Caki2 (cell line): ENCODE measurements at regions not wholly inside any gene's neighbourhood (a gene's known extent, or its start where the extent isn't known, plus 50 kb on each side); places are given as distances from the start of the nearest gene placed in this dataset.

ENCODE experiments used
- DNase-seq: peaks from one replicate; pipeline ENCODE4 v3.0.0-alpha.2; 2015; ENCODE audit warnings: low read depth
- in situ Hi-C: cut with HindIII; loops from 2 replicates; pipeline ENCODE4 v1.10.0; 2016; ENCODE audit warnings: low sequenced_read_pairs, low pct_unique_long_range_greater_than_20kb, mixed read lengths

DNA sequence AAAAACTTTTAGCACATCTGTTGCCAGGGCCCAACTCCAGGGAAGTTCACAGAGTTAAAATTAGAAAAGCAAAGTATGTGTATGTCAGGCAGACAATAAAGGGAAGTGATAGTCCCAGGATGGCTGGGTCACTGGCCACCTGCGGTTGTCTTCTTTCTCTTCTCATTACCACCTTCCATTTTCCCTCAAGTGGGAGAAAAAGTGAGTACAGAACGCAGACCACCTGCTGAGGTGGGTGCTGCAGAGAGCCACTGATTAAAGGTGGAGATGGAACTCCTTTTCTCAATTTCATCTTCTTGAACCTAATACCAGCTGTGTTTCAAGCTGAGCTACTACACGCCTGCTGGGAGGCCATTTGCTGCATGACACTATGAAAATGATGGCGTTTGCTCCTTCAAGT is 88.8 kb upstream of the PDE4B start:
- DNase-seq, result no peak
- in situ Hi-C loops, result no loop called here

DNA sequence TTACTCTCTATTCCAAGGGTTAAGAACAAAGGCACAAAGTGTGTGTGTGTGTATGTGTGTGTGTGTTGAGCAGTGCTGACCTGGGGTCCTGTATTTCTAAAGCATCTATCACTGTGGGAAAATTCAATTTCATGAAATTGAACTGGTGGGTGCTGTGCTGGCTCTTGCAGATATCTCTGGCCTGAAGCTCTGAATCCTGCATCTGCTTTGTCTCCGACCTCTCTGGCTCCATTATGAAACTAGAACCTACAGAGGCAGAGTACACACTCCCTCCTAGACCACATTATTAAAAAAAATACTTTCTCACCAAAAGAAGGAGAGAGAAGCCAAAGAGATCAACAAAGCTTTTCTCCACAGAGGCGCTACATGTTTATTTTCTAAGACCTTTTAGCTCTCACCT is 88.4 kb upstream of the PDE4B start:
- in situ Hi-C loops, result no loop called here

DNA sequence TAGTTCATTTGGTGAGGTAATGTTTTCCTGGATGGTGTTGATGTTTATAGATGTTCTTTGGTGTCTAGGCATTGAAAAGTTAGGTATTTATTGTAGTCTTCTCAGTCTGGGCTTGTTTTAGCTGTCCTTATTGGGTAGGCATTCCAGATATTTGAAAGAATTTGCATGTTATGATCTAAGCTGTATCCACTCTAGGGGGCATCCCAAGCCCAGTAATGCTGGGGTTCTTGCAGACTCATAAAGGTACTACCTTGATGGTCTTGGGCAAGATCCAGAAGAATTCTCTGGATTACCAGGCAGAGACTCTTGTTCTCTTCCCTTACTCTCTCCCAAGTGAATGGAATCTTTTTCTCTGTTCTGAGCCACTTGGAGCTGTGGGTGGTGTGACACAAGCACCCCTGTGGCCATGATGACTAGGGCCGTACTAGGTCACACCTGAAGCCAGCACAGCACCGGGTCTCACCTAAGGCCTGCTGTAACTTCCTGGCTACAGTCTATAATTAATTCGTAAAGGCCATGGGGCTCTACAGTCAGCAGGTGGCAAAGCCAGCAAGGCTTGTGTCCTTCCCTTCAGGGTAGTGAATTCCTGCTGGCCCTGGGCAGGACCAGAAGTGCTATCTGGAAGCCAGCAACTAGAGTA is 74.8 kb upstream of the PDE4B start:
- in situ Hi-C loops, result no loop called here
- DNase-seq, result no peak

More for the DNA sequence above, 88.4 kb upstream of the PDE4B start:
- no peak for DNase-seq

DNA sequence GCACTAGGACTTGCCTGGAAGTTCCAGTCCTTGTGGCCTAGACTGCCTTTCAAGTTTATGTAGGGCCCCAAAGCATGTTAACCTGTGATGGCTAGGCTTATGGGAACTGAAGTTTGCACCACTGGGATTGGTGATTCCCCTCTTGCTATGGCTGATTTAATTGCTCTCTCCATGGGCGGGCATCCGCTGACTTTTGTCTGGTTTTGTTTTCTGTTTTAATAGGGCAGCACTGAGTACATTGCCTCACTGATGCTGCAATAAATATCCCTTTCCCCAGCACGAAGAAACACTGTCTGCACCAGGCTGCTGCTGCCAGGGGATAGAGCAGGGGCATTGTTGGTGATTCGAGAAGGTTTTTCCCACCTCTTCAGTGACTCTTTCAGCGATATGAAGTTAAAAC is 73.3 kb upstream of the PDE4B start:
- DNase-seq, result no peak
- in situ Hi-C loops, result no loop called here

DNA sequence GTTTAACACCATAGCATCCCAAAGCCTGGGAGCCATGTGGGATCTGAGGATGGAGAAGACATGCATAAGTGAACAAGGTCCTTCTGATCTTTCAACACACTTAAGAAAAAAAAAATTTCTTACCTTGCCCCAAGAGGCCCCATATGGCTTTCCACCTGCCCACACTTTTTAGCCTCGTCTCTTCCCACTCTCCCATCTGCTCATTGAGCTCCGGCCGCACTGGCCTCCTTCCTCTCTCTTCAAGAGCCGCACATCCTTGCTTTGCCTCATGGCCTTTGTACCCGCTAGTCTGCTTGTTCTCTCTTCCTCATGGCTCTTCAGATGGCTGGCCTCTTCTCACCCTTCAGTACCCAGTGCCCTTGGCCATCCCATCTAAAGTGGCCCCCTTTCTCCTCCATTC is 70.2 kb upstream of the PDE4B start:
- in situ Hi-C loops, result no loop called here

DNA sequence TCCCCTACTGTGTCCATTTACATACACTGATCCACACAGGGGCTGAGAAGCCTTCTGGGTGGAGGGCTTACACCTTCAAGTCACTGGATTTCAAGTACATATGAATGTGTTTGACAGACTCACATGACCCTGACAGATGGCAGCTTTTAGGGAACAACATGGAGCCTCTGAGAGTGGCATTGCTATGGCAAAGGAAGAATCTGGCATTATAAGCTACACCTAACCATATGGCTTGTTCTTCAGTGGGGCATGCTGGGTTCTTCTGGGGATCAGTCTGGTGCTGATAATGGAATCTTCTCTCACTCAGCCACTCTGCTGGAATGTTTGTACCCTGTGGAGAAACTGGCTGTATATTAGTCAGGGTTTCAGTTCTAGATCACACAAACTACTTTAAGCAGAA is 68.5 kb upstream of the PDE4B start:
- no peak for DNase-seq
- in situ Hi-C loops, result no loop called here

More for the DNA sequence above, 70.2 kb upstream of the PDE4B start:
- DNase-seq, result no peak

DNA sequence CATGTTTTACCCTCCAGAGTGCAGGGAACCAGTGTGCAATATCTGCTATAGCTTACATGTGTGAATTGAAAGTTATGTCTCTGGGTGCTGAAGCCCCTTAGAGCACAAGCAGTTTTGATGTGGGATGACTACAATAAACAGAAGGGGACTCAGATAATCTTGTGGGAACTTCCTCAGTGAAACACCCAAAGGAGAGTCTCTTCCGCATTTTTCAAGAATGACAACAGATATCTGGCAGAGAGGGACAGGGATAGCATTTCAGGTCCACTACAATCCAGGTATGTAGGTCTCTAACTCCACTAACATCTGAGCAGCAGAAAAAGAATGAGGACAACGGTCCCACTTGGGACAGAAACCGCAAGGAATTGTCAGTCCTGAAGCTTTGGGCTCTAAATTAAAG is 67.6 kb upstream of the PDE4B start:
- no peak for DNase-seq
- in situ Hi-C loops, result no loop called here

DNA sequence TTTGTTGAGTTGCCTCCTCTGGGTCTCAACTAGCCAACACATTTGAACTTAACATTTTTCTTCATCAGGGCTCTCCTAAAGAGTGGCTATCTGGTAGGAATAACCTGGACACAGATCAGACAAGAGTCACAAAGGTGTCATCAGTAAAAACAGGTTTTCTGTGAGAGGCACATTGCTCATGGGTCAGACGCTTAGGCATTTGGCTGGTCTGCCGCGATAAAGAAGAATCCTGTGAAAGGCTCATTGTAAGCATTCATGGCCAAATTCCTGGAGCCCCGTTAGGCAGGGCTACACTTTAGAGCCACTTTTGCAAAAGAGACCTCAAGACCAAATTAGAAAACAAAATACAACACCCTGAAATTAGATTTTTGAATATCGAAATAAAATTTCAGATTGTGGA is 64.2 kb upstream of the PDE4B start:
- DNase-seq, result no peak
- in situ Hi-C loops, result no loop called here

DNA sequence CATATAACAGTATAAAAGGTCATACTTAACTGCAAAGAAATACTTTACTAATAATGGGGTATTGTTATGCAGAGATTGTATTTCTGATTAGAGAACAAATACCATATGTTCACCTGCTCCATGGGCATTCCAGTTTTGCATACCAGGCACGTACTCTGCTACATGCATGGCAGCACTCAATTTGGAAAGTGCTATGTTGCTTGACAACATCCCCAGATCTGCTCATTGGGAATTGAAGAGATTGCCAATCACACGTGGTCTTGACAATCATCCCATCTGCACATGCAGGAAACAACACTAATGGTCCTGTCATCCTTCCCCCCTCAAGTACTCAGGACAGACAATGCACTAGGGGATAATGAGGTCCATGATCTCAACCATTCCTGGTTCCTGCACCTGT is 63.4 kb upstream of the PDE4B start:
- no peak for DNase-seq
- in situ Hi-C loops, result no loop called here

DNA sequence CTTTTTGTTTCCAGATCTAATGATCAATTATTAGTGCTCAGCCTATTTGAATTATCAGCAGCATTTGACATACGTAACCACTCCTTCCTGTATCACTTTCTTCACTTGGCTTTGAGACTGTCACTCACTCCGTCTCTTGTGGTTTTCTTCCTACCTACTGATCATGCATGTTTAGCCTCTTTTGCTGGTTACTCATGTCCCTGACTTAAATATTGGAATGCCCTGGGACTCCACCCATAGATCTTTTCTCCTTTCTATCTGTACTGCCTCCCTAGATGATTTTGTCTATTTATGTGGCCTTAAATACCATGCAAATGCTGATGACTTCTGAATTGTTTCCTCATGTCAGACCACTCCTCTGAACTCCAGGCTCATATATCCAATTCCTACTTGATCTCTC is 57.7 kb upstream of the PDE4B start:
- DNase-seq, result no peak
- in situ Hi-C loops, result no loop called here

DNA sequence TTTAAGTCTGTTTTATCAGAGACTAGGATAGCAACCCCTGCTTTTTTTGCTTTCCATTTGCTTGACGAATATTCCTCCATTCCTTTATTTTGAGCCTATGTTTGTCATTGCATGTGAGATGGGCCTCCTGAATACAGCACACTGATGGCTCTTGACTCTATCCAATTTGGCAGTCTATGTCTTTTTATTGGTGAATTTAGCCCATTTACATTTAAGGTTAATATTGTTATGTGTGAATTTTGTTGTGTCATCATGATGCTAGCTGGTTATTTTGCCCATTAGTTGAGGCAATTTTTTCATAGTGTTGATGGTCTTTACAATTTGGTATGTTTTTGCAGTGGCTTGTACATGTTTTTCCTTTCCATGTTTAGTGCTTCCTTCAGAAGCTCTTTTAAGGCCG is 50.7 kb upstream of the PDE4B start:
- in situ Hi-C loops, result no loop called here

More for the DNA sequence above, 50.7 kb upstream of the PDE4B start:
- no peak for DNase-seq
